HEK293 (cell line): ENCODE measurements at regions not wholly inside any gene's neighbourhood (a gene's known extent, or its start where the extent isn't known, plus 50 kb on each side); places are given as distances from the start of the nearest gene placed in this dataset.

ENCODE experiments used
- CTCF ChIP-seq: fragments of 450-650 bp; formaldehyde crosslinking; IDR thresholded peaks from 2 replicates; pipeline ENCODE4 v1.5.1; 2016; ENCODE audit warnings: missing biosample characterization, missing genetic modification characterization
- ZFP3 ChIP-seq: fragments of 450-650 bp; formaldehyde crosslinking; IDR thresholded peaks from 2 replicates; pipeline ENCODE4 v1.5.1; 2016; ENCODE audit warnings: low read depth, missing biosample characterization, missing genetic modification characterization
- ZNF114 ChIP-seq: fragments of 450-650 bp; formaldehyde crosslinking; IDR thresholded peaks from 2 replicates; pipeline ENCODE4 v1.5.0; 2017; ENCODE audit warnings: missing biosample characterization, missing genetic modification characterization
- ZNF223 ChIP-seq: fragments of 450-650 bp; formaldehyde crosslinking; IDR thresholded peaks from 2 replicates; pipeline ENCODE4 v1.5.1; 2016; ENCODE audit warnings: missing biosample characterization, missing genetic modification characterization
- ZNF274 ChIP-seq, 2 experiments: fragments of 200-500 bp in 1 of 2; fragments of 450-650 bp in 1 of 2; sonication (Bioruptor generic) in 1 of 2; formaldehyde crosslinking in 1 of 2; IDR thresholded peaks; 2 replicates each; pipeline versions ENCODE4 v1.5.1 to v1.6.1; 2014 to 2016; ENCODE audit warnings: borderline replicate concordance in 1 of 2, inconsistent platforms in 1 of 2, low read length in 1 of 2, missing biosample characterization in 1 of 2, missing genetic modification characterization in 1 of 2
- ZNF292 ChIP-seq: fragments of 450-650 bp; formaldehyde crosslinking; IDR thresholded peaks from 2 replicates; pipeline ENCODE4 v1.5.1; 2016; ENCODE audit warnings: low read depth, missing biosample characterization, missing genetic modification characterization, borderline replicate concordance
- ZNF302 ChIP-seq: fragments of 450-650 bp; formaldehyde crosslinking; IDR thresholded peaks from 2 replicates; pipeline ENCODE4 v1.5.1; 2016; ENCODE audit warnings: missing biosample characterization, missing genetic modification characterization, low read depth
- ZNF623 ChIP-seq: fragments of 450-650 bp; formaldehyde crosslinking; IDR thresholded peaks from 2 replicates; pipeline ENCODE4 v1.5.1; 2016; ENCODE audit warnings: missing biosample characterization, missing genetic modification characterization

- no peak for TF ChIP-seq ZNF623 (tag by site-specific recombination)
- TF ChIP-seq ZNF114: no peak
- no peak for TF ChIP-seq CTCF (tag by site-specific recombination)
- TF ChIP-seq ZNF302: no peak
- no peak for TF ChIP-seq ZNF223 (tag by site-specific recombination)
- no peak for TF ChIP-seq ZNF274 (IDR thresholded peaks at IDR 0.05; ENCODE audit: low read length)
- TF ChIP-seq ZNF274 (tag by site-specific recombination; IDR thresholded peaks at IDR 0.05; ENCODE audit: borderline replicate concordance): no peak
- no peak for TF ChIP-seq ZNF292 (tag by site-specific recombination)
- no peak for TF ChIP-seq ZFP3 (tag by site-specific recombination)
Observed at GRCh38 chr7:80040335-80040734, 94.3 kb upstream of the GNAI1 start.
